ENCODE measurements at regions not wholly inside any gene's neighbourhood (a gene's known extent, or its start where the extent isn't known, plus 50 kb on each side); places are given as distances from the start of the nearest gene placed in this dataset.

DNA sequence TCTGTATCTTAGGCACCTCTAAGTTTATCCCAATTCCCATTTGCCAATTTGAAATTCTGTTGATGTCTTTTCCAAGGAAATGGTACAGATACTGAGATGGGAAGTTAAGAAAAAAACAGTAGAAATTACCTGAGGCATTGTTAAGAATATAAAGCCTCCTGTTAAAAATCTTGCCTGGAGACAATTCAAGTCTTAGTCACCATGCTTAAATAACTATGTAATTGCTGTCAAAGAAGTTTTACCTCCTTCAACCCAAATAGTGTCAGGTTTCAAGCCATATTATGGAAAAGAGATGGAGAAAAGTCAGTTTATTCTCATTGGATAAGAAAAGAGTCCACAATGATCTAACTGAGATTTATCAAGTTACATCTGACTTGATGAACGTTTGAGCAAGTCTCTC, 974.7 kb downstream of the GALC start:
- H3K27me3 Mint-ChIP-seq (ENCODE audit: low read depth in 2 of 2) = no peaks in the 10 kb centered on the region
- H3K27me3 ChIP-seq (ENCODE audit: control insufficient read depth, insufficient read depth, low read length) = no peaks in the 10 kb centered on the region
- peaks cover 0 to 9% of the 10 kb centered on the region in 2 donors for H3K9me3 Mint-ChIP-seq
- no peak overlapping the region for H3K4me3 ChIP-seq (ENCODE audit: low read length)
- no peaks in the 10 kb centered on the region for H3K4me1 ChIP-seq (ENCODE audit: control insufficient read depth, insufficient read depth, low read length)
- no peak overlapping the region for H3K4me3 Mint-ChIP-seq
- TF ChIP-seq, protein P1, sequence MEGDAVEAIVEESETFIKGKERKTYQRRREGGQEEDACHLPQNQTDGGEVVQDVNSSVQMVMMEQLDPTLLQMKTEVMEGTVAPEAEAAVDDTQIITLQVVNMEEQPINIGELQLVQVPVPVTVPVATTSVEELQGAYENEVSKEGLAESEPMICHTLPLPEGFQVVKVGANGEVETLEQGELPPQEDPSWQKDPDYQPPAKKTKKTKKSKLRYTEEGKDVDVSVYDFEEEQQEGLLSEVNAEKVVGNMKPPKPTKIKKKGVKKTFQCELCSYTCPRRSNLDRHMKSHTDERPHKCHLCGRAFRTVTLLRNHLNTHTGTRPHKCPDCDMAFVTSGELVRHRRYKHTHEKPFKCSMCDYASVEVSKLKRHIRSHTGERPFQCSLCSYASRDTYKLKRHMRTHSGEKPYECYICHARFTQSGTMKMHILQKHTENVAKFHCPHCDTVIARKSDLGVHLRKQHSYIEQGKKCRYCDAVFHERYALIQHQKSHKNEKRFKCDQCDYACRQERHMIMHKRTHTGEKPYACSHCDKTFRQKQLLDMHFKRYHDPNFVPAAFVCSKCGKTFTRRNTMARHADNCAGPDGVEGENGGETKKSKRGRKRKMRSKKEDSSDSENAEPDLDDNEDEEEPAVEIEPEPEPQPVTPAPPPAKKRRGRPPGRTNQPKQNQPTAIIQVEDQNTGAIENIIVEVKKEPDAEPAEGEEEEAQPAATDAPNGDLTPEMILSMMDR (IDR thresholded peaks at IDR 0.05) = no peak
- DNase-seq (no peak), ATAC-seq (no peak)
- WGBS (ENCODE audit: insufficient coverage) = no CpG with 5 or more reads among the region's 1 CpG
- H3K36me3 Mint-ChIP-seq = no peaks in the 10 kb centered on the region
- H3K9me3 ChIP-seq (ENCODE audit: control insufficient read depth, insufficient read depth, low read length) = no peaks in the 10 kb centered on the region
- intact Hi-C loops (cut with micrococcal nuclease) = no loop called here
- no peak overlapping the region for H3K27ac Mint-ChIP-seq
- H3K36me3 ChIP-seq (ENCODE audit: control insufficient read depth, insufficient read depth, low read length) = no peaks in the 10 kb centered on the region
- no peak overlapping the region for H3K27ac ChIP-seq (ENCODE audit: low read length)
- no peaks in the 10 kb centered on the region for H3K4me1 Mint-ChIP-seq

DNA sequence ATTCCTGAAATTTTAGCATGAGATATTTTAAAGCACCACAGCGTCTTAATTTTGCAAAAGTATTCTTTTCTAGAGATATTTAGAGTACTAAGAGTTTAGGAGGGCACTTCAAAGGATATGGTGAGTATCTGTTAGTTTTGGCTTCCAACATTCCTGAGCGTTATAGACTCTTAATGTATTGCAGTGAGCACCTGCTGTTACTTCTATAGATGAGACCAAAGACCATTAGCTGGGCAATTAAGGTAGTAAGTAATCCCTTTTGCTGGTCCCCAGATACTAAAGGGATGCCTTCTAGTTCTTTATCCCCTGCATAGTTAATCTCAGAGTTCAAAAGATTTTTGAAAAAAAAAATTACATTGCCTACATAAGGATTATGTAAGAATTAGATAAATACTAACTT, 975.6 kb downstream of the GALC start:
- Histone ChIP-seq H3K9me3 (ENCODE audit: control insufficient read depth, insufficient read depth, low read length) (no peaks in the 10 kb centered on the region), H3K4me3 (ENCODE audit: low read length) (no peak overlapping the region), H3K4me1 (ENCODE audit: control insufficient read depth, insufficient read depth, low read length) (no peaks in the 10 kb centered on the region), H3K36me3 (ENCODE audit: control insufficient read depth, insufficient read depth, low read length) (no peaks in the 10 kb centered on the region), H3K27me3 (ENCODE audit: control insufficient read depth, insufficient read depth, low read length) (no peaks in the 10 kb centered on the region), H3K27ac (ENCODE audit: low read length) (no peak overlapping the region)
- ATAC-seq (no peak), DNase-seq (no peak)
- Mint-ChIP-seq H3K27me3 (ENCODE audit: low read depth in 2 of 2) (no peaks in the 10 kb centered on the region), H3K36me3 (no peaks in the 10 kb centered on the region), H3K4me3 (no peak overlapping the region), H3K4me1 (no peaks in the 10 kb centered on the region), H3K27ac (no peak overlapping the region), H3K9me3 (peaks cover 2 to 9% of the 10 kb centered on the region in 2 donors)
- TF ChIP-seq, protein P1 (IDR thresholded peaks at IDR 0.05) = no peak
- WGBS (ENCODE audit: insufficient coverage) = 68% methylated on average over 2 of the region's 2 CpGs
- intact Hi-C loops (cut with micrococcal nuclease) = no loop called here

DNA sequence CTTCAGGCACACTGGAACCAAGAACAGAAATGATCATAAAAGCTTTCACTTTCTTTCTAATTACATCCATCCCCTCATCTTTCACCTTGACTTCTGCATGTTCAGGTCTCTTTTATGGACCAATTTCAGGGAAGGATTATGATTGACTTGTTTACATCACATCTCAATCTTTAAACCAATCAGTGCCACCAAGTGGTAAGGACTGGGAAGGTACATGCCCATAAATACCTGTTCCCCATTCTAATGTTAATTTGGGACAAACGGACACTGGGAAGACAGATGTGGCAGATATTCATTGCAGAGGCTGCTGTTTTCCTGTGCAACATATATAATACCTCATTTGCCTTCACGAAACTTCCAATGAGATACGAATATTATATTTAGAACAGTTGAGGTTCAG, 978.1 kb downstream of the GALC start:
- Histone ChIP-seq H3K27ac (ENCODE audit: low read length) (no peak overlapping the region), H3K4me1 (ENCODE audit: control insufficient read depth, insufficient read depth, low read length) (no peaks in the 10 kb centered on the region), H3K4me3 (ENCODE audit: low read length) (no peak overlapping the region), H3K27me3 (ENCODE audit: control insufficient read depth, insufficient read depth, low read length) (no peaks in the 10 kb centered on the region), H3K36me3 (ENCODE audit: control insufficient read depth, insufficient read depth, low read length) (no peaks in the 10 kb centered on the region), H3K9me3 (ENCODE audit: control insufficient read depth, insufficient read depth, low read length) (no peaks in the 10 kb centered on the region)
- intact Hi-C loops (cut with micrococcal nuclease) = no loop called here
- Mint-ChIP-seq H3K27ac (no peak overlapping the region), H3K27me3 (ENCODE audit: low read depth in 2 of 2) (no peaks in the 10 kb centered on the region), H3K4me3 (no peak overlapping the region), H3K9me3 (peaks cover 4 to 9% of the 10 kb centered on the region in 2 donors), H3K4me1 (no peaks in the 10 kb centered on the region), H3K36me3 (no peaks in the 10 kb centered on the region)
- WGBS (ENCODE audit: insufficient coverage) = 50% methylated on average over 1 of the region's 3 CpGs
- no peak for ATAC-seq
- DNase-seq = no peak
- TF ChIP-seq, protein P1 (IDR thresholded peaks at IDR 0.05) = no peak

DNA sequence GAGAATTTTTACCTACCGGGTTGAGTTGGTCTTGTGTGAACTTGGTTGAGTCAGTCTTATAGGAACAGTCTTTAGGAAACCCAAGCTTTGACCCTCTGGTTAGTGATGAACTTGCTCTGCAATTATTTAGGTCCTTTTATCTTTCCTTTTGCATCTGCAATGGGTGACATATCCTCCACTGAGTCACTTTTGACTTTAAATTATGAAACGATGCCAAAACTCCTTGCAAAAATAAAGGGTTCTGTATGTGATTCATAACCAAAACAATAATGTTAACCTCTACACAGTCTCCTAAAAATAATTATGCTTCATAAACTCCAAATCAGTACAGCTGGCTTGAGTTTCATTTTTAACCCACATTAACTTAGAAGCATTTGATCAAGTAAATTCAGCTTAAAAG, 979.4 kb downstream of the GALC start:
- no peaks in the 10 kb centered on the region for H3K4me1 ChIP-seq (ENCODE audit: control insufficient read depth, insufficient read depth, low read length)
- WGBS (ENCODE audit: insufficient coverage) = 88% methylated on average over 2 of the region's 2 CpGs
- intact Hi-C loops (cut with micrococcal nuclease) = no loop called here
- TF ChIP-seq, protein P1 (IDR thresholded peaks at IDR 0.05) = no peak
- no peaks in the 10 kb centered on the region for H3K27me3 ChIP-seq (ENCODE audit: control insufficient read depth, insufficient read depth, low read length)
- H3K27ac ChIP-seq (ENCODE audit: low read length) = no peak overlapping the region
- DNase-seq (no peak), ATAC-seq (no peak)
- H3K4me1 Mint-ChIP-seq = no peaks in the 10 kb centered on the region
- H3K4me3 ChIP-seq (ENCODE audit: low read length) = no peak overlapping the region
- H3K36me3 ChIP-seq (ENCODE audit: control insufficient read depth, insufficient read depth, low read length) = no peaks in the 10 kb centered on the region
- no peaks in the 10 kb centered on the region for H3K27me3 Mint-ChIP-seq (ENCODE audit: low read depth in 2 of 2)
- peaks cover 4 to 9% of the 10 kb centered on the region in 2 donors for H3K9me3 Mint-ChIP-seq
- H3K36me3 Mint-ChIP-seq = no peaks in the 10 kb centered on the region
- no peak overlapping the region for H3K4me3 Mint-ChIP-seq
- H3K27ac Mint-ChIP-seq = no peak overlapping the region
- H3K9me3 ChIP-seq (ENCODE audit: control insufficient read depth, insufficient read depth, low read length) = no peaks in the 10 kb centered on the region
